Adrenal gland (tissue), 5 donors: ENCODE measurements at regions not wholly inside any gene's neighbourhood (a gene's known extent, or its start where the extent isn't known, plus 50 kb on each side); places are given as distances from the start of the nearest gene placed in this dataset.

Experiments
- POLR2A ChIP-seq, 2 donors: fragments of 450-650 bp; IDR thresholded peaks; one replicate each; pipeline ENCODE4 v1.6.1; 2017; ENCODE audit warnings: antibody characterized with exemption in 2 of 2, mild to moderate bottlenecking in 2 of 2, moderate library complexity in 1 of 2
- TF ChIP-seq, protein P1 (sequence below), 6 experiments: fragments of 450-650 bp in 4 of 6; fragments of 200-600 bp in 2 of 6; sonication (generic) in 1 of 6; IDR thresholded peaks; 1 replicate in 5 of 6; 2 replicates in 1 of 6; pipeline versions ENCODE4 v1.5.1 to v1.8.0; 2016 to 2021; ENCODE audit warnings: antibody characterized with exemption in 6 of 6, mild to moderate bottlenecking in 2 of 6, moderate library complexity in 1 of 6
- donor health status: DM: no; HTN: no; CAD: no.

DNA sequence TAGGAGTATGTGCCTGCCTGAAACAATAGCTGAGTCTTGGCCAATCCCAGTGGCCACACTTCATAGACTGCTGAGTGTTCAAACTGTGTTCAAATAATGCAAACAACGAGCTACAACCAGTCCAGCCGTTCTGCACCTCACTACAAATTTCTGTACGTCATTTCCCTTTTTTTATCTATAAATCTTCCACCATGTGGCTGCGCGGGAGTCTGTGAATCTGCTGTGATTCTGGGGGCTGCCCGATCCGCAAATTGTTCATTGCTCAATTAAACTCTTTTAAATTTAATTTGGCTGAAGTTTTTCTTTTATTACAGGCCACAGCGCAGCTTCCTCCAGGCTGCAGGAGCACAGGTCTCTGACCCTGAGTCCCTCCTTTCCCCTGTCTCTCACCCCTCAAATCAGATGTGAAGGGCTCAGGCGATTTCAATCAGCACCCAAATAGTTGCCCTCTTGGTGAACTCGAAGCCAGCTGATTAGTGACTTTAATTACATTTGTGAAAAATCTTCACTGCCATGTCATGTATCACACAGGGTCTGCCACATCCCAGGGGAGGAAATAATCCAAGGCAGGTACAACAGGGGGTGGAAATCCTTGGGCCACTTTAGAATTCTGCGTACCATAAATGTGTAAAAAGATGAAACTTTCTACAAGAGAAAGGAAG lies 145.6 kb downstream of the NDUFA10 start:
- TF ChIP-seq, protein P1, sequence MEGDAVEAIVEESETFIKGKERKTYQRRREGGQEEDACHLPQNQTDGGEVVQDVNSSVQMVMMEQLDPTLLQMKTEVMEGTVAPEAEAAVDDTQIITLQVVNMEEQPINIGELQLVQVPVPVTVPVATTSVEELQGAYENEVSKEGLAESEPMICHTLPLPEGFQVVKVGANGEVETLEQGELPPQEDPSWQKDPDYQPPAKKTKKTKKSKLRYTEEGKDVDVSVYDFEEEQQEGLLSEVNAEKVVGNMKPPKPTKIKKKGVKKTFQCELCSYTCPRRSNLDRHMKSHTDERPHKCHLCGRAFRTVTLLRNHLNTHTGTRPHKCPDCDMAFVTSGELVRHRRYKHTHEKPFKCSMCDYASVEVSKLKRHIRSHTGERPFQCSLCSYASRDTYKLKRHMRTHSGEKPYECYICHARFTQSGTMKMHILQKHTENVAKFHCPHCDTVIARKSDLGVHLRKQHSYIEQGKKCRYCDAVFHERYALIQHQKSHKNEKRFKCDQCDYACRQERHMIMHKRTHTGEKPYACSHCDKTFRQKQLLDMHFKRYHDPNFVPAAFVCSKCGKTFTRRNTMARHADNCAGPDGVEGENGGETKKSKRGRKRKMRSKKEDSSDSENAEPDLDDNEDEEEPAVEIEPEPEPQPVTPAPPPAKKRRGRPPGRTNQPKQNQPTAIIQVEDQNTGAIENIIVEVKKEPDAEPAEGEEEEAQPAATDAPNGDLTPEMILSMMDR (IDR thresholded peaks at IDR 0.05): no peak
- TF ChIP-seq POLR2A (IDR thresholded peaks at IDR 0.05): no peak
